GM21529 (cell line): ENCODE measurements at regions not wholly inside any gene's neighbourhood (a gene's known extent, or its start where the extent isn't known, plus 50 kb on each side); places are given as distances from the start of the nearest gene placed in this dataset.
"Not testable (repeated sequence)": the region's sequence is repeated elsewhere in the genome, so short reads cannot be mapped to it uniquely, and the experiment has no call there.

ENCODE experiments used
- ATAC-seq: cut with Tn5 transposase; IDR thresholded peaks from one replicate; pipeline ENCODE4 v1.9.1; 2021; ENCODE audit not compliant: unreplicated experiment

DNA sequence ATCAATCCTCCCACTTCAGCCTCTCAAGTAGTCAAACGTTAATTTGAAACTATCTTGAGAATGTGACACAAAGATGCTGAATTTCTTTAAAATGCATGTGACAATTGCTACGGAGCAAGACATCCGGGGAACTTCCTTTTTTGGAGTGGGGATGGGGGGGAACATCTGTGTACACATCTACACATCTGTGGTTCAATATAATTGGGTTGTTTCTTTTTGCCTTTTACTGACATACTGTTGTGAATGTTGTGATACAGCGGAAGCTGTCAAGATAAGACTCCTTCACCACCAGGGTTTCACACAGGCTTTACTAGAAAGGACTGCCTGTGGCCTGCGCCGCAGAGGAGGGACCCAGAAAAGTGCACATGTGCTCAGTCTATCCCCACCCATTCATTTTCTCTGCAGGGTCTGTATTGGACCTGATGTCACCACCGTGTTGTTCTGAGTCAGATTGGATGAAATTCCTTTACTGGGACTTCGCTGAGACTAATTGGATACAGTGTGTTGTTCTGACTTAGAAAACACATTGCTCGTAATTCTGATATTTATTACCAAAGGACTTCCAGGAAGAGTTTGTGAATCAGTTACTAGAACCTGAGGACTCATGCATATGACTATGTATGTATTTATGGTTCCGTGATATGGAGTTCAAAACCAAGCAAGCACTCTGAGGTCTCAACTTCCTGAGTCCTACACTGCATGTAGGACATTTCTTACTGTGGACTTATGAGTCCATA lies 98.7 kb upstream of the SGK1 start:
- ATAC-seq, result no peak

DNA sequence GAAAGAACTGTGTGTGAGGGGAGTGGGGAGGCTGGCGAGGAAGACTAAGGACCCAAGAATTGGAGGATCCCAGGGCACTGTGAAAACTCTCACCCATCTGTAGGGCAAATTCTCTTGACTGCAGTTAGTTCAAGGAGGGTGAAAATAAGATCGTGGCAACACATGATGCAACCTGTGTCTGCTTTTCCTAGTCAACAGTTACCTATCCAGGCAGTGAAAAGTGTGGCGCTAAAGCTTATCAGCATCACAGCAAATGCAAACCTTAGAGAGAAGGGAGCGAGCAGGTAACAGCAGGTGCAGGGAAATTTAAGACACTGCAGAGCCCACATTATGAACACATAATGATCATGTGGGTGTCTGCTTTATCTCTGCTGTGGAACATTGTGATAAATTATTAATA lies 97.7 kb upstream of the SGK1 start:
- ATAC-seq, result no peak

DNA sequence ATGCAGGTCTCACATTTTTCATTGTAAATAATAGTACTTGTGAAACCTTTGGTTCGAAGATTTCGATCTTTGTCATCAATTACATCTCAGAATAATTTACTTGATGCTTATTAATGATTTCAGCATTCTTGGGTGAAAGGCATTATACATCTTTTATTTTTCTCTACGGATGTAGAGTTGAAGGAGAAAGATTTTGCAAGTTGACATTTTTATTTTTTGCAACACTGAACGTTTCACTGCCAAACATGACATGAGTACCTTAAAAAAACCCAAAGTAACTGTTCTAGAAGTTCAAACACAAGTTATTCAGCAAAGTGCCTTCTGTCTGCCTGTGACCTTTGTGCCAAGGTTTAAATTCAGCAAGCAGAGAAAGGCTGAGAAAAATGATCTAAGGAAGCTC lies 97.3 kb upstream of the SGK1 start:
- ATAC-seq, result no peak

DNA sequence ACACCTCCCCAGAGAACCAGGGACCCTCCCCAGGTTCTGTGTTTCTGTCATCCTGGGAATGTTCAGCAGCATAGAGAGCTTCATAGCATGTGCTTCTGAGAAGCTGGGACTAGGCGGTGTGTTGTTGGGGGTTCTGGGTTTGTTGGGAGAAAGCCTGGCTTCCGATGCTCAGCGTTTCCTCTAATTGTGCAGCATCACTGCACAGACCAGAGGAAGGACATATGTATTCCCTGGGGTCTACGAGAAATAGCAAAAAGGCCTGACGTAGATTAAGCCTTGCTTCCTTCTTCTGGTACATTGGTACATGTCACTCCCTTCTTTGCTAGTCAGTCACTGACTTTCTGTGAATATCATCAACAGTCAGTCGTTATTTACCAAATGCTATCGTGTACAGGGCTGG lies 96.9 kb upstream of the SGK1 start:
- no peak for ATAC-seq

DNA sequence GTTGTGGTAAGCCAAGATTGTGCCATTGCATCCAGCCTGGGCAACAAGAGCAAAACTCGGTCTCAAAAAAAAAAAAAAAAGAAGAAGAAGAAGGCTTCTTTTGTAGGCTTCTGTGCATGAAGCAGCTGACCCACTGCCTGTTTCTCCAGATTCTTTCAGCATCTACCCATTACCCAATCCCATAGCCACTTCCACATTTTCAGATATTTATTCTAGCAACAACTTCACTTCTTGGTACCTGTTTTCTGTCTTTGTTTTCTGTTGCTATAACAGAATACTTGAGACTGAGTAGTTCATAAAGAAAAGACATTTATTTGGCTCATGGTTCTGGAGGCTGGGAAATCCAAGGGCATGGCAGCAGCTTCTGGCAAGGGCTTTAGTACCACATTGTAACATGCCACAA lies 95.3 kb upstream of the SGK1 start:
- no peak for ATAC-seq

DNA sequence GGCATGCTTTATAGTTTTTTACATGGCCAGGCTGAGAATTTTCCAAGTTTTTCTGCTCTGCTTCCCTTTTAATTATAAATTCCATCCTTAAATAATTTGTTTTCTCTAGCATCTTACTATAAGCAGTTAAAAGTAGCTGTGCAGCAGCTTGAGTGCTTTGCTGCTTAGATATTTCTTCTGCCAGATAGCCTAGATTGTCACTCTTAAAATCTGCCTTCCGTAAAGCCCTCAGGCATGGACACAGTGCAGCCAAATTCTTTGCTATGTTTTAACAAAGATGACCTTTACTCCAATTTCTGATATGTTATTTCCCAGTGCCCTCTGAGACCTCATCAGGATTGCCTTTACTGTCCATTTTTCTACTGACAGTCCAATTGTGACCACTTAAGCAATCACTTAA lies 92.6 kb upstream of the SGK1 start:
- ATAC-seq, result no peak

DNA sequence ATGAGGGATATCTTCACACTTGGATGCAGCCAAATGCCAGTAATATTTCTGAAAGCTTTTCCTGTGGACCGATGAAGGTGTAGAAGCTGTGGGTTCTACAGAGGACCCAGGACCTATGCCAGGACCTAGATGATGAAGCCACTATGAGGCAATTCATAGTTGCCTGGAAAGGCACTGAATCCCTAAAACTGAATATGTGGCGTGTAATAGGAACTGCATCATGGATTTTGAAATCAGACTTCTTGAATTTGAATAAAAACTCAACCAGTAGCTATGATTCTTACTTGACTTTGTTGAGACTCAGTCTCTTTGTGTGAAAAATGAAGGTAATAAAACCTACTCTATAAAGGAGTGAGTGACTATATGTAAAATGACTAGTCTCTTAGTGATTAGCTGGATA lies 89.9 kb upstream of the SGK1 start:
- no peak for ATAC-seq

DNA sequence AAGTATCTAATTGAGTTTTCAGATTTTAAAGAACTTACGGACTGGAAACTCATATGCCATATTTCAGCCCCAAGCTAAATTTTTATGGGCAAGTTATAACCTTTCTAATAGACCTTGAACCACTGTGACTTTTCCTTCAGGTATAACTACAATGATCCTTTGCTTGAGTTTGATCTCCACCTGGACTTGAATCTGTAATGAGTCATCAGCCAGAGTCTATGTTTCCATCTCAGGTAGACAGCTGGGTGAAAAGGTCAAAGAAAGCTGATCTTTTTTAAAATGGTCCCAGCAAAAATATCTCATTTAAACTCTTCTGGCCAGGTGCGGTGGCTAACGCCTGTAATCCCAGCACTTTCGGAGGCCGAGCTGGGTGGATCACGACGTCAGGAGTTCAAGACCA lies 88.4 kb upstream of the SGK1 start:
- ATAC-seq, result no peak

DNA sequence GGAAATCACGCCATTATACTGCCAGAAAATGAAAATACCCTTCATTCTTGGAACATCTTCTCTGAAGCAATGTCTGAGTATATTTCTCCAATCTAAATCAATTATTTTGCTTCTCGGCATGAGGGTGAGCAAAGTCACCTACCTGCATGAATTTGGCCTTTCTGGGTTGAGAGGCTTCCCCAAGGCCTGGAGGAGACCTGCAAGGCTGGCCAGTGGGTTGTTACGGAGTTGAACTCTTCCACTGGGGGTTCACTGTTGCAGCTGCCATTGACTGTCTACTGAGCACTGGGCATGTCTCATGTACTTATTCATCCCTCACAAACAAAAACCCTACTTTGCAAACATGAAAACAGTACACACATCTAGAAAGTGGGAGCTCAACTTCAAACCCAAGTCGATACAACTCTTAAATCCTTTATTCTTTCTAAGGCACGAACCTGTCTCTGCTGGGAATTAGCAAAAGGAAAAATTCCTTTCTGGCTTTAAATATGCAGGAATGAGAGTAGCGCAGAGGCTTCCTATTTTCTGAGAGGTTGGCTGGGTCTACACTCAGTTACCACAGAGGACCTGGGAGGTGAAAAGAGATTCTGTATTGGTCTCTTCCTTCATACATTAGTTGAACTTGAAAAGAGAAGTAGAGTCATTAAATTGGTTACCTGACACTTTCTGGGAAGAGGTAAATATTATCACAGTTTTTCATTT lies 87.6 kb upstream of the SGK1 start:
- ATAC-seq, result no peak

DNA sequence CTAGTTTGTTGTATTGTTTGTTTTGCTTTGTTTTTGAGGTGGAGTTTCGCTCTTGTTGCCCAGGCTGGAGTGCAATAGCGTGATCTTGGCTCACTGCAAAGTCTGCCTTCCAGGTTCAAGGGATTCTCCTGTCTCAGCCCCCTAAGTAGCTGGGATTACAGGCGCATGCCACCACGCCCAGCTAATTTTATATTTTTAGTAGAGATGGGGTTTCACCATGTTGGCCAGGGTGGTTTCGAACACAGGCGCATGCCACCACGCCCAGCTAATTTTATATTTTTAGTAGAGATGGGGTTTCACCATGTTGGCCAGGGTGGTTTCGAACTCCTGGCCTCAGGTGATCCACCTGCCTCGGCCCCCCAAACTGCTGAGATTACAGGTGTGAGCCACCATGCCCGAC lies 85.4 kb upstream of the SGK1 start:
- not testable (repeated sequence) for ATAC-seq

DNA sequence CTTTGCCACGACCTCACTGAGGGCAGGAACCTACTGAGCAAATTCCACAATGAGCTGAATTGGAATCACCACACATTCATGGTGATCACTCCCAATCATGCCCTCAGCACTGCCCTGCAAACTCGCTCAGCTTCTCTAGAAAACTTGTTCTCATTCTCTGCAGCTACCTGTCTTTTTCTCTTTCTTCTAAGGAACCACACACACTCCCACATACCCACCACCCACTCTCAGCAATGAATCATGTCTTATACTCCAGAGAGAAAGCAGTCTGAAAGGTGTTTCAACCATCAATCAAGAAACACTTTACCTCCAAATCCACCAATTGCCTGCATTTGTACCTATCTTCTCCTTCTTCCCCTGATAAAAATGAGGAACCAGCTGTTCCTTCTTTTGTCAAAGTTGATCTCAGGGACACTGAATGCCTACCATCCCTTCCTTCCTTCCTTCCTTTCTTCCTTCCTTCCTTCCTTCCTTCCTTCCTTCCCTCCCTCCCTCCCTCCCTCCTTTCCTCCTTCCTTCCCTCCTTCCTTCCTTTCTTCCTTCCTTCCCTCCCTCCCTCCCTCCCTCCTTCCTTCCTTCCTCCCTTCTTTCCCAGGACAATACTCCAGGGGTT lies 84.6 kb upstream of the SGK1 start:
- ATAC-seq, result no peak

DNA sequence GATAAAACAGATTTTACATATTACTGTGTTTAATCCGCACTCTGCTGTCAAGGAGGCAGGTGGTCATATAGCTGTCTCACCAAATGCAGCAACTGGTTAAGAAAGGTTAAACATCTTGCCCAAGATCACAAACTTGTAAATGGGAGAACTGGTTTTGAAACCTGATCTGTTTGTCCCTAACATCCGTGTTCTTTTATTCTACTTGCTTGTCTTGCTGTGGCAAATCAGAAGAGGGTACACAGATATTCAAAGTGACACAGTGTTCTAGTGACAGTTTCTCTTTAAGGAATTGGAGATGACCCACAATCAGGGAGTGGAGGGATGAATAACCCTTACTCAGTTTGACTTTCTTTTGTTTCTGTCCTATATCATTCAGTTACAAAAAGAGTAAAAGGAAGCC lies 83.0 kb upstream of the SGK1 start:
- no peak for ATAC-seq

DNA sequence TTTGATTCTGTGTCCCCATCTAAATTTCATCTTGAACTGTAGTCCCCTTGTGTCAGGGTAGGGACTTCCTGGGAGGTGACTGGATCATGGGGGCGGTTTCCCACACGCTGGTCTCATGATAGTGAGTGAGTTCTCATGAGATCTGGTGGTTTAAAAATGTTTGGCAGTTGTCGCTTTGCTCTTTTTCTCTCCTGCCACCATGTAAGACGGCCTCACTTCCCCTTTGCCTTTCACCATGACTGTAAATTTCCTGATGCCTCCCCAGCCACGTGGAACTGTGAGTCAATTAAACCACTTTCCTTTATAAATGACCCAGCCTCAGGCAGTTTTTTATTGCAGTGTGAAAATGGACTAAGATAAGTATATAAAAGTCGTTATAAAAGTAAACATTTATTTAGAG lies 80.5 kb upstream of the SGK1 start:
- peak; percentile 75 for ATAC-seq

DNA sequence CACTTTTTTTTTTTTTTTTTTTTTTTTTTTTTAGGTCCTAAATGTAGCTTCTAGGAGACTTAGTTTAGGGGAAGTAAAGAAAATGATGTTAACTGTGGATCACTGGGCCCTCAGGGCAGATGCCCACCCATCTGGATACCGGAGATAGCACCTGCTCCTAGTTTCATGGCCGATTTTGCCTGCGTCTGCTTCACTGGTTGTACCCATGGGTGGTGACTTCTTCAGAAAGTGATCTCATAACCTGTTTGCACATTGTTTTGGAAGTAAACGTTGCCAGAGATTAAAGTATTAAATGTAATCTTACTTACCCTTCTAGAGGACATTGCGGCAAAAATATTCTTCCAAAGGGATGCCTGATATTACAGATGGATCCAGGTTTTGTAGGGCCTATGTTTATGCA lies 79.8 kb upstream of the SGK1 start:
- ATAC-seq, result no peak

DNA sequence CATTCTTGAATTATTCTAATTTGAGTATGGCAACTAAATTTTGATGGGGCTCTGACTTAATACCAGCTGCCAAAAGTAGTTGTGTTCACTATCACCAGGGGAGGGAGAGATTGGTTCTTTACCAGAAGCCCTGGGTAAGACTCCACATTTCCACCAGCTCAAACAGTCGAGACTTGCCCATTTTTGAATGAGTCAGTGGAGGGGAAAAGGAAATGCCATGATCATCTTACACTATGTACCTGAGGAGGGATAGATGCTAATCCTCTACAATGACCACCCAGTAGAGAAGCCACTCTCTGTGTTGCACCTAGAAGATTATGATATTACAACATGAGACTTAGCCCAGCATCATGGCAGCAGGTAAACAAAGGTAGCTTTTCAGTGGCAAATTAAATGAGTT lies 77.0 kb upstream of the SGK1 start:
- no peak for ATAC-seq

DNA sequence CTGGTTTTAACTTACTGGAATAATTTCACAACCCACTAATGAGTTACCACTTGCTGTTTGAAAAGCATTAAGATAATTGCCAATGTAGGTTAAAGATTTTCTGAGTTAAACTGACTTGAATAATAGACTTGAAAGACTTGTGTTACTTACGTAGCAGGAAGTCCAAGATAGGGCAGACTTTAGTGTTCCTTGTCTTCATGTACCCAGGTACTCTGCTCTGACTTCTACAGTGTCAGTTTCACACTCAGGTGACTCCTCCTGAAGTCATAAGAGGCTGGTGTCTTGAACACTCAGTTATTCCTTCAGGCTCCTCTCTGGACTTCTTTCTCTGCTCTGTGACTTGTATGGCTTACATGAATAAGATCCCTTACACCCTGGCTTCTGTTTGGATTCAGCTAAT lies 76.3 kb upstream of the SGK1 start:
- ATAC-seq, result no peak

DNA sequence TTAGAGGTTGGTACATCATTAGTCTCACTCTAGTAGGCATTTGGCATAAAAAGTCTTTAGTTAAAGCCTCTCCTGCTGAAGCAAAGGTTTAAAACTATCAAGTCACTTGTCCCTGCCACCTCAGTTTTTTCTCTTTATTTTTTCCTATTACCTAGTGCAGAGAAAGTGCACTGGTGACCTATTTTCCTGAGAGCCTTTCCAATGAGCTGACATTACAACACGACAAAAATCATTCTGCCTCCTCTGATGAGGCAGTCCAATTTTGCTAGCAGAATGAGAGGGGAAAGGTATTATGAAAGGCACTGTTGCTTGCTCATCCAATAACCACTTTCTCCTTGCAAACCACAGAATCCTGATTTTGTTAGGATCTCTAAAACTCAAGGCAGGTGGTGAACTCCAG lies 73.3 kb upstream of the SGK1 start:
- no peak for ATAC-seq

DNA sequence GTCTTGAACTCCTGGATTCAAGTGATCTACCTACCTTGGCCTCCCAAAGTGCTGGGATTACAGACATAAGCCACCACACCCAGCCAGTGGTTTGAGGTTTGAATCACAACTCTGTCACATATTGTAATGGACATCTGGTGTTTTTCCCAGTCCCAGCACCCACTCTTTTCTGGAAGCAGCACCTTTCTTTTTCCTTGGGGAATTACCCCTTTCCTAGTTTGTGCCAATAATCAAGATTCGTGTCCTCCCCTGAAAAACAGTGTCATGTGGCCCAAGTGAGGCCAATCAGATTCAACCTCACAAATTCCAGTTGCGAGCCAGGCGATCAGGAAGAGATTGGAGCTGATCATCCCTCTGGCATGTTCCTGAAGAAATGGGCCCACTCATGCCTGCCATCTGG lies 71.7 kb upstream of the SGK1 start:
- ATAC-seq, result no peak

DNA sequence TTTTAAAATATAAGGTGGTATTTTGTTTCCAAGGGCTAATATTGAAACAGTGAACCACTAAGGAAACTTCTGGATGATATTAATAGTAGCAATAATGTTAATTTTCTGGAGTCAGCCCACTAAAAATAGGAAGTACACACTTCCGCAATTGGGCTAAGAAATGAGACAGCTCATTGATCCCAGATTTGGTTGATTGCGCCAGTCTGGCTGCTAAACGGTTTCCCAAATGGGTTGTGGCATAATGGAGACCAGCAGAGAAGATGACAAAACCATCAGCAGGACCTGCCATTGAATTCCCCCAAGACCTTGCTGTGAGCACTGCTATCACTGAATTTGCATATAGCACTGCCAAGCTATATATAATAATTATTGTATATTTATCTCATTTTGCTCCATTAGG lies 71.2 kb upstream of the SGK1 start:
- ATAC-seq, result no peak

DNA sequence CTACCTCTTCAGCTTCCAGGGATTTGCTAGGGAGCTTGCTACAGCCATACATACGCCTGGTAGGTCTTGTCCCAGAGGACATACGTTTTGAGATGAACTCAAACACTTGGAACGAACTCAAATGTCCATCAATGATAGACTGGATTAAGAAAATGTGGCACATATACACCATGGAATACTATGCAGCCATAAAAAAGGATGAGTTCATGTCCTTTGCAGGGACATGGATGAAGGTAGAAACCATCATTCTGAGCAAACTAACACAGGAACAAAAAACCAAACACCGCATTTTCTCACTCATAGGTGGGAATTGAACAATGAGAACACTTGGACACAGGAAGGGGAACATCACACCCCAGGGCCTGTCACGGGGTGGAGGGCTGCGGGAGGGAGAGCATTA lies 68.6 kb upstream of the SGK1 start:
- ATAC-seq, result not testable (repeated sequence)

DNA sequence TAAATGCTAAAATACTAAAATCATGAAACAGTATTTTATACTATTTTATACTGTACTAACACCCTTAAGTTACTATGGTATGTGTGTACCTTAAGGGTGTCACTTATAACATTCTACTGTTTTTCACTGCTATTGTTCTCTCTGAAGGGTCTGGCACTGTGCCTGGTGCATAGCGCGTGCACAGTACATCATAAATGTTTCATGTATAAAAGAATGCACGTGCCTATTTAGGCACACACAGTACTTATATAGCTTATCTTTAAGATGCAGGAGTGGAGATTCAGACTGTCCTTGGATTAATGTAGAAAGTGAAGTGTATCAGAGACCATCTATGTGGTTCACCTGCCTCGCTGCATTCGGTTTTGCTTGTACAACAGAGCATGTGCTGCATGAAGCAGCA lies 64.0 kb upstream of the SGK1 start:
- ATAC-seq, result no peak

DNA sequence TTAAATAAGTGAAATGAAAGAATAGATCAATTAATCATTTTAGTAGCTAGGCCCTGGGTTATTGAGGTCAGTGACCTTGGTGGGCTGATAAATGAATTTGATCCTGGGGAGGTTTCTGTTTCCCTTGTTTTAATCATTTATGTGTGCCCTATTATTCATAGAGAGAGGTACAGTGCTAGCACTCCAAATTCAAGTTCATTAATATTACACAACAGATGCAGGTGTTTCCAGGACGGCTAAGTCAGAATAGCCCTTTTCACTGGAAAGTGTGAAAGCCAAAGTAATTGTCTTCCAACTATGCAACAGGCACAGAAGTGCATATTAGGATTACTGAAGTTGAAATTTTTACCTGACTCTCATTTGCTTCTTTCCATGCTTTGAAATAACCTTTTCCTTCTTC lies 61.7 kb upstream of the SGK1 start:
- ATAC-seq, result no peak

DNA sequence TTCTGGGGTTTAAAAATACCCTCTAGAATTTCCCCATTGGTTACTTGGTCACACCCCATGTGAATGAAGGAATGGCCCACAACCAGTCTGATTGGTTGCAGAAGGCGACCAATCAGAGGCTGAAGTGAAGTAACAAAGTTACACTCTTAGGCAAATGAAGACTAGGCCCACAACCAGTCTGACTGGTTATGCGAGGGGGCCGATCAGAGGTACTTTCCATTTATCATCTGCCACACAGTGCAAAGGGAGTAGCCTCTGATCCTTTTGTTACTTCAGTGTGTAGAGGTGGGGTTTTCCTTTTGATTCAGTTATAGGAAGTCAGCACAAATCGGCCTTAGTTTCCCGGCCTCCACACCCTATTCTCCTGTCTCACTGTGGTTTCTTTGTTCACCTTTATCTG lies 61.2 kb upstream of the SGK1 start:
- peak; percentile 90 for ATAC-seq
